ENCODE measurements at regions not wholly inside any gene's neighbourhood (a gene's known extent, or its start where the extent isn't known, plus 50 kb on each side); places are given as distances from the start of the nearest gene placed in this dataset.
A peak's percentile ranks its signal among the peaks of the same experiment; 100 is the strongest.

GRCh38 chr18:26772691-26773090, 92.8 kb downstream of the AQP4 start:
- Histone ChIP-seq H3K4me3 (no peak overlapping the region), H3K9me3 (no peaks in the 10 kb centered on the region), H3K27ac (no peak overlapping the region), H3K27me3 (peaks cover 0 to 20% (median 7%) of the 10 kb centered on the region in 9 donors), H3K4me1 (peaks cover 0 to 4% (median 0%) of the 10 kb centered on the region in 12 donors), H3K36me3 (no peaks in the 10 kb centered on the region)
- ATAC-seq (no peak), DNase-seq (no peak)
- TF ChIP-seq POLR2A (IDR thresholded peaks at IDR 0.05) (no peak), CTCF (IDR thresholded peaks at IDR 0.05) (no peak)
- WGBS, 4 donors = 79 to 83% (median 80%) methylated on average over 2 of the region's 2 CpGs
- intact Hi-C loops (cut with DNase I) = loop anchor here in 8 of 10 donors (2.0 to 10.0 kb wide), 8 partner anchors 45 to 535 kb away; no protein-coding TSS in a partner anchor

- Histone ChIP-seq H3K4me3 (no peak overlapping the region), H3K36me3 (no peaks in the 10 kb centered on the region), H3K27ac (no peak overlapping the region), H3K9me3 (peaks cover 0 to 6% (median 0%) of the 10 kb centered on the region in 12 donors), H3K4me1 (no peaks in the 10 kb centered on the region), H3K27me3 (peaks cover 0 to 15% (median under 1%) of the 10 kb centered on the region in 9 donors)
- DNase-seq (no peak), ATAC-seq (peak in 2 of 4 donors; percentile 61 to 69)
- no peak for TF ChIP-seq POLR2A (IDR thresholded peaks at IDR 0.05)
- TF ChIP-seq CTCF (IDR thresholded peaks at IDR 0.05) = peak; percentile 18 to 45 (median 36)
- intact Hi-C loops (cut with DNase I) = loop anchor here in 8 of 10 donors (2.0 to 10.0 kb wide), 9 partner anchors 44 to 536 kb away; no protein-coding TSS in a partner anchor
- WGBS, 4 donors = 12 to 21% (median 19%) methylated on average over 1 of the region's 1 CpG
These were observed 94.0 kb downstream of the AQP4 start for GRCh38 chr18:26771524-26771923.

GRCh38 chr18:26768385-26768784, 97.1 kb downstream of the AQP4 start:
- 61 to 75% (median 67%) methylated on average over 7 of the region's 7 CpGs for WGBS, 4 donors
- intact Hi-C loops (cut with DNase I) = loop anchor here in 3 of 10 donors (5.0 to 10.0 kb wide), 3 partner anchors 94 to 151 kb away; no protein-coding TSS in a partner anchor
- peaks cover 0 to 6% (median 0%) of the 10 kb centered on the region in 12 donors for H3K9me3 ChIP-seq
- no peak overlapping the region for H3K27ac ChIP-seq
- DNase-seq (no peak), ATAC-seq (no peak)
- no peaks in the 10 kb centered on the region for H3K36me3 ChIP-seq
- H3K4me3 ChIP-seq = no peak overlapping the region
- TF ChIP-seq CTCF (IDR thresholded peaks at IDR 0.05) = no peak
- H3K4me1 ChIP-seq = no peaks in the 10 kb centered on the region
- no peaks in the 10 kb centered on the region for H3K27me3 ChIP-seq

GRCh38 chr18:26765498-26765897, 100.0 kb downstream of the AQP4 start:
- Histone ChIP-seq H3K4me1 (no peaks in the 10 kb centered on the region), H3K9me3 (peaks cover 0 to 6% (median 0%) of the 10 kb centered on the region in 12 donors), H3K36me3 (no peaks in the 10 kb centered on the region), H3K27ac (no peak overlapping the region), H3K27me3 (no peaks in the 10 kb centered on the region), H3K4me3 (no peak overlapping the region)
- ATAC-seq (no peak), DNase-seq (no peak)
- 94 to 100% (median 98%) methylated on average over 2 of the region's 2 CpGs for WGBS, 4 donors
- TF ChIP-seq CTCF (IDR thresholded peaks at IDR 0.05) = no peak
- no peak for TF ChIP-seq POLR2A (IDR thresholded peaks at IDR 0.05)
- intact Hi-C loops (cut with DNase I) = loop anchor here in 3 of 10 donors (5.0 to 10.0 kb wide), 3 partner anchors 91 to 148 kb away; no protein-coding TSS in a partner anchor

Data from heart left ventricle (tissue), 16 donors.